Natural killer cell (primary cell): ENCODE measurements at regions not wholly inside any gene's neighbourhood (a gene's known extent, or its start where the extent isn't known, plus 50 kb on each side); places are given as distances from the start of the nearest gene placed in this dataset.

Experiments
- ATAC-seq, 3 donors: fragments of 150-1000 bp in 2 of 3; fragments of 200-7000 bp in 1 of 3; cut with Tn5 transposase; 1 replicate in 1 of 3; 2 replicates in 2 of 3; pipeline ENCODE4 v1.10.0; 2021; ENCODE audit warnings: mild to moderate bottlenecking in 2 of 3, moderate library complexity in 2 of 3
- DNase-seq, 2 donors: peaks; one replicate each; pipeline versions ENCODE4 v3.0.0 to v3.0.0-alpha.2; 2013 to 2021; ENCODE audit warnings: mixed read lengths in 1 of 2
- H3K27ac ChIP-seq: one replicate; pipeline ENCODE4 v1.5.1; 2013; ENCODE audit warnings: mild to moderate bottlenecking, low read length
- H3K27me3 ChIP-seq: one replicate; pipeline ENCODE4 v1.6.1; 2013; ENCODE audit warnings: low read length; ENCODE audit not compliant: control insufficient read depth, insufficient read depth
- H3K36me3 ChIP-seq: one replicate; pipeline ENCODE4 v1.6.1; 2013; ENCODE audit warnings: low read length; ENCODE audit not compliant: control insufficient read depth, insufficient read depth
- H3K4me1 ChIP-seq: one replicate; pipeline ENCODE4 v1.6.1; 2013; ENCODE audit warnings: low read length; ENCODE audit not compliant: control insufficient read depth, insufficient read depth
- H3K4me3 ChIP-seq: one replicate; pipeline ENCODE4 v1.5.1; 2013; ENCODE audit warnings: low read length
- H3K9me3 ChIP-seq: one replicate; pipeline ENCODE4 v1.6.1; 2013; ENCODE audit warnings: low read length; ENCODE audit not compliant: control insufficient read depth, insufficient read depth
- H3K27ac Mint-ChIP-seq, 2 donors: one replicate each; pipeline ENCODE4 v1.8.0; 2022; ENCODE audit warnings: mild to moderate bottlenecking in 2 of 2, mixed read lengths in 2 of 2, moderate library complexity in 1 of 2
- H3K27me3 Mint-ChIP-seq, 2 donors: one replicate each; pipeline ENCODE4 v1.8.0; 2022; ENCODE audit warnings: low read depth in 2 of 2, mixed read lengths in 2 of 2
- H3K36me3 Mint-ChIP-seq: one replicate; pipeline ENCODE4 v1.8.0; 2022; ENCODE audit warnings: mixed read lengths
- H3K4me1 Mint-ChIP-seq, 2 donors: one replicate each; pipeline ENCODE4 v1.8.0; 2022; ENCODE audit warnings: mixed read lengths in 2 of 2
- H3K4me3 Mint-ChIP-seq: one replicate; pipeline ENCODE4 v1.8.0; 2022; ENCODE audit warnings: mild to moderate bottlenecking, moderate library complexity, mixed read lengths
- H3K9me3 Mint-ChIP-seq, 2 donors: one replicate each; pipeline ENCODE4 v1.8.0; 2022; ENCODE audit warnings: mixed read lengths in 2 of 2
- WGBS: methylation state at CpG from one replicate; pipeline ENCODE4 v1.1.7; 2013; ENCODE audit warnings: missing lambda C conversion rate; ENCODE audit not compliant: insufficient coverage; 5-methylcytosine and 5-hydroxymethylcytosine counted together
- intact Hi-C: fragments of 100-400 bp; cut with micrococcal nuclease; formaldehyde crosslinking; loops from one replicate; pipeline ENCODE4 v1.14.2; 2022
- TF ChIP-seq, protein P1 (sequence below): fragments of 200-600 bp; IDR thresholded peaks from one replicate; pipeline ENCODE4 v1.8.0; 2022; ENCODE audit warnings: antibody characterized with exemption

DNA sequence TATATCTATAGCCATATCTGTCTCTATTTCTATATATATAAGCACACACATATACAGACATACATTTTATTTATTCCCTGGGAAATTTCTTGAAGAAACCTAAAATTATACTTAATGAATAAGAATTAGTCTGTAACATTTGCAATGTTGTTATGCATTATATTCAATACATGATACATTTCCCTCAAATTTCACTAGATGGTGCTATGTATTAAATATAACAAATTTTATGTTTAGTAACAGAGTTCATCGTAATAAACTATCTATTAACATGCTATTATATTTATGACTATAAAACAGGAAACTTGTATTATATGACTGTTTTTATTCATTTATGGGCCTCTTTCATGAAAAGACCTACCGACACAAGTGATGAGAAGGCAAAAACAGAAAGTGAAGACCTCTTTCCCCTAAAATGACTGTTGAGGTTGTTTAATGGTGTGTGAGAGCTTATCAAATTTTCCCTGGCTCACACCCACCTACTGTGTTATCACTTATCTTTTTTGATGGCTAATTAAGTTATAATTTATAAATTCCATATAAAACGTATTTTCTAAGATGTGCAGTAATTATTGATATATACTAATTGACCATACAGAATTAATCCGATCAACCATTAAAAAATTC is 881.9 kb downstream of the SLITRK6 start:
- no peaks in the 10 kb centered on the region for H3K27me3 Mint-ChIP-seq
- DNase-seq = no peak
- Histone ChIP-seq H3K27ac (no peak overlapping the region), H3K36me3 (no peaks in the 10 kb centered on the region), H3K4me3 (no peak overlapping the region), H3K9me3 (no peaks in the 10 kb centered on the region), H3K4me1 (no peaks in the 10 kb centered on the region), H3K27me3 (no peaks in the 10 kb centered on the region)
- H3K4me1 Mint-ChIP-seq = no peaks in the 10 kb centered on the region
- H3K9me3 Mint-ChIP-seq = peaks cover 0 to 2% of the 10 kb centered on the region in 2 donors
- TF ChIP-seq, protein P1, sequence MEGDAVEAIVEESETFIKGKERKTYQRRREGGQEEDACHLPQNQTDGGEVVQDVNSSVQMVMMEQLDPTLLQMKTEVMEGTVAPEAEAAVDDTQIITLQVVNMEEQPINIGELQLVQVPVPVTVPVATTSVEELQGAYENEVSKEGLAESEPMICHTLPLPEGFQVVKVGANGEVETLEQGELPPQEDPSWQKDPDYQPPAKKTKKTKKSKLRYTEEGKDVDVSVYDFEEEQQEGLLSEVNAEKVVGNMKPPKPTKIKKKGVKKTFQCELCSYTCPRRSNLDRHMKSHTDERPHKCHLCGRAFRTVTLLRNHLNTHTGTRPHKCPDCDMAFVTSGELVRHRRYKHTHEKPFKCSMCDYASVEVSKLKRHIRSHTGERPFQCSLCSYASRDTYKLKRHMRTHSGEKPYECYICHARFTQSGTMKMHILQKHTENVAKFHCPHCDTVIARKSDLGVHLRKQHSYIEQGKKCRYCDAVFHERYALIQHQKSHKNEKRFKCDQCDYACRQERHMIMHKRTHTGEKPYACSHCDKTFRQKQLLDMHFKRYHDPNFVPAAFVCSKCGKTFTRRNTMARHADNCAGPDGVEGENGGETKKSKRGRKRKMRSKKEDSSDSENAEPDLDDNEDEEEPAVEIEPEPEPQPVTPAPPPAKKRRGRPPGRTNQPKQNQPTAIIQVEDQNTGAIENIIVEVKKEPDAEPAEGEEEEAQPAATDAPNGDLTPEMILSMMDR = no peak
- intact Hi-C loops = no loop called here
- H3K36me3 Mint-ChIP-seq = no peaks in the 10 kb centered on the region
- no peak for ATAC-seq
- H3K27ac Mint-ChIP-seq = no peak overlapping the region
- H3K4me3 Mint-ChIP-seq = no peak overlapping the region
- no CpG with 5 or more reads among the region's 4 CpGs for WGBS

DNA sequence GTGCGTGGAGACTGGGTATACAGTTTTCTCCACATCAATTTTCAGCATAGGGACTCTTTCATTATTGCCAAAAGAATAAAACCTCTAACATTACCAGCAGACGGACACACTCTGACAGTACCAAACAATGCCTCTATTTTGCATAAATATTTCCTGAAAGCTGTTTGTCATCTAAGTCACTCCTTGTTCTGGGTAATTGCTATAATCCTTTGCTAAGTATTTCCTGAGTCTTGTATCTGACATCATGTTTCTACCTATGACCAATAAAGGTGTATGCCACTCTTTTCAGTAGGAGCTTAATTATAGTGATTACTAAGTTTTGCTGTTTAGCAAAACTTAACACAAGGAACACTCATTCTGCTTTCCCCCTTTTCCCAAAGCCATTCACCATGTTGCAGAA is 886.5 kb downstream of the SLITRK6 start:
- Histone ChIP-seq H3K4me3 (no peak overlapping the region), H3K9me3 (no peaks in the 10 kb centered on the region), H3K4me1 (no peaks in the 10 kb centered on the region), H3K27ac (no peak overlapping the region), H3K36me3 (no peaks in the 10 kb centered on the region), H3K27me3 (no peaks in the 10 kb centered on the region)
- Mint-ChIP-seq H3K9me3 (peaks cover 0 to 3% of the 10 kb centered on the region in 2 donors), H3K36me3 (no peaks in the 10 kb centered on the region), H3K4me3 (no peak overlapping the region), H3K27ac (no peak overlapping the region), H3K4me1 (no peaks in the 10 kb centered on the region), H3K27me3 (no peaks in the 10 kb centered on the region)
- ATAC-seq (no peak), DNase-seq (no peak)
- intact Hi-C loops = no loop called here
- 93% methylated on average over 2 of the region's 2 CpGs for WGBS
- TF ChIP-seq, protein P1 = no peak

DNA sequence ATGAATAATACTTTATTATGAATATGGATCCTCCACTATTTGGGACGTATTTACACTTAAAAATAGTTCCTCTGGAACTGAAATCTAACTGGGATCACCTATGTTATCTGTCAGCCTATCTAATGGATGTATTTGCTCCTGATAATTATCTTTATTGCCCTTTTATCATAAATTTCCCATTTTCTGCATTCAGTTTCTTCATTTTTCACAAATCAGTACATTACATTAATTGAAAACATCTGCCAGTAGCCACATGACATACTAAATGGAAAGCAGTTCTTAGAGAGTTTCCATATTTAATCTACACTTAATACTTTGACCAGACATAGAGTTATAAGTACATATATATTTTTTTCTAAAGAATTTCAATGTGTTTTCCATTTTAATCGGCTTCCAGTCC is 888.8 kb downstream of the SLITRK6 start:
- intact Hi-C loops = no loop called here
- Histone ChIP-seq H3K27me3 (no peaks in the 10 kb centered on the region), H3K9me3 (no peaks in the 10 kb centered on the region), H3K4me3 (no peak overlapping the region), H3K36me3 (no peaks in the 10 kb centered on the region), H3K4me1 (no peaks in the 10 kb centered on the region), H3K27ac (no peak overlapping the region)
- WGBS = 40% methylated on average over 1 of the region's 2 CpGs
- no peaks in the 10 kb centered on the region for H3K27me3 Mint-ChIP-seq
- H3K9me3 Mint-ChIP-seq = peaks cover 0 to 3% of the 10 kb centered on the region in 2 donors
- no peaks in the 10 kb centered on the region for H3K4me1 Mint-ChIP-seq
- ATAC-seq (no peak), DNase-seq (no peak)
- no peak overlapping the region for H3K4me3 Mint-ChIP-seq
- TF ChIP-seq, protein P1 = no peak
- H3K36me3 Mint-ChIP-seq = no peaks in the 10 kb centered on the region
- no peak overlapping the region for H3K27ac Mint-ChIP-seq

DNA sequence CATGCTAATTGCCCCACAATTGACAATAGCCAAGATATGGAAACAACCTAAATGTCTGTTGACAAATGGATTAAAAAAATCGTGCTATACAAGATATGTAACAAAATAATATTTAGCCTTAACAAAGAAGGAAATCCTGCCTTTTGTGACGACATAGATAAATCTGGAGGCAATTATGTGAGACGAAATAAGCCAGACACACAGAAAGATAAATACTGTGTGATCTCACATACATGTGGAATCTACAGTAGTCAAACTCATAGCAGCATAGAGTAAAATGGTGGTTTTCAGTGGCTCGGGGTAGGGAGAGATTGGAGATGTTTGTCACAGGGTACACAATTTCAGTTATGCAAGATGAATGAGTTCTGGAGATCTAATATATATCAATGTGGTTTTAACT is 895.8 kb downstream of the SLITRK6 start:
- no peak overlapping the region for H3K4me3 Mint-ChIP-seq
- Histone ChIP-seq H3K4me3 (no peak overlapping the region), H3K27me3 (no peaks in the 10 kb centered on the region), H3K36me3 (no peaks in the 10 kb centered on the region), H3K4me1 (no peaks in the 10 kb centered on the region), H3K9me3 (no peaks in the 10 kb centered on the region), H3K27ac (no peak overlapping the region)
- TF ChIP-seq, protein P1 = no peak
- H3K36me3 Mint-ChIP-seq = no peaks in the 10 kb centered on the region
- H3K9me3 Mint-ChIP-seq = peaks cover 2 to 3% of the 10 kb centered on the region in 2 donors
- H3K27me3 Mint-ChIP-seq = no peaks in the 10 kb centered on the region
- intact Hi-C loops = no loop called here
- H3K27ac Mint-ChIP-seq = no peak overlapping the region
- WGBS = 56% methylated on average over 1 of the region's 4 CpGs
- H3K4me1 Mint-ChIP-seq = no peaks in the 10 kb centered on the region
- ATAC-seq (no peak), DNase-seq (no peak)
